Sigmoid colon (tissue), 3 donors: ENCODE measurements at regions not wholly inside any gene's neighbourhood (a gene's known extent, or its start where the extent isn't known, plus 50 kb on each side); places are given as distances from the start of the nearest gene placed in this dataset.

Experiments used
- POLR2A ChIP-seq, 2 donors: fragments of 450-650 bp; IDR thresholded peaks; one replicate each; pipeline ENCODE4 v1.6.1; 2016; ENCODE audit warnings: antibody characterized with exemption in 2 of 2, mild to moderate bottlenecking in 2 of 2, moderate library complexity in 2 of 2
- TF ChIP-seq, protein P1 (sequence below), 4 experiments: fragments of 450-650 bp in 3 of 4; fragments of 200-600 bp in 1 of 4; IDR thresholded peaks; one replicate each; pipeline ENCODE4 v1.5.1; 2016 to 2019; ENCODE audit warnings: antibody characterized with exemption in 4 of 4, mild to moderate bottlenecking in 3 of 4, moderate library complexity in 2 of 4

DNA sequence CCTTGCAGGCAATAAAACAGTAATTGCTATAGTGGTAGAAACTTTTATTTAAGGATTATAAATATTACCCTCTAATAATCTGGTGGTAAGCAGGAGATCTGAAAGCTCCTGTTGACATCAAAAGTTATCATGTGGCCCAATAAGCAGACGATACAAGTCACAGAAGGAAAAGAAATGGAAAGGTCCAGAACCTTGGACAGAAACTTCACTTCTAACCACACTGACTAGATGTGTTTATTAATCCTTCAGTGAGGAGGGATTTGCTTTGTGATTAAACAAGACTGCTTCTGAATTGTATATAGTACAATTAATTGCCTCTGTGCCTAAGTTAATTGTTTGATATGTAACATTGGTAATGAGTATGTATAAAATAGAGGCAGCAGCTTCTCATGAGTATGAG lies 652.7 kb upstream of the MIS18BP1 start:
- TF ChIP-seq POLR2A (IDR thresholded peaks at IDR 0.05), result no peak
- TF ChIP-seq, protein P1, sequence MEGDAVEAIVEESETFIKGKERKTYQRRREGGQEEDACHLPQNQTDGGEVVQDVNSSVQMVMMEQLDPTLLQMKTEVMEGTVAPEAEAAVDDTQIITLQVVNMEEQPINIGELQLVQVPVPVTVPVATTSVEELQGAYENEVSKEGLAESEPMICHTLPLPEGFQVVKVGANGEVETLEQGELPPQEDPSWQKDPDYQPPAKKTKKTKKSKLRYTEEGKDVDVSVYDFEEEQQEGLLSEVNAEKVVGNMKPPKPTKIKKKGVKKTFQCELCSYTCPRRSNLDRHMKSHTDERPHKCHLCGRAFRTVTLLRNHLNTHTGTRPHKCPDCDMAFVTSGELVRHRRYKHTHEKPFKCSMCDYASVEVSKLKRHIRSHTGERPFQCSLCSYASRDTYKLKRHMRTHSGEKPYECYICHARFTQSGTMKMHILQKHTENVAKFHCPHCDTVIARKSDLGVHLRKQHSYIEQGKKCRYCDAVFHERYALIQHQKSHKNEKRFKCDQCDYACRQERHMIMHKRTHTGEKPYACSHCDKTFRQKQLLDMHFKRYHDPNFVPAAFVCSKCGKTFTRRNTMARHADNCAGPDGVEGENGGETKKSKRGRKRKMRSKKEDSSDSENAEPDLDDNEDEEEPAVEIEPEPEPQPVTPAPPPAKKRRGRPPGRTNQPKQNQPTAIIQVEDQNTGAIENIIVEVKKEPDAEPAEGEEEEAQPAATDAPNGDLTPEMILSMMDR (IDR thresholded peaks at IDR 0.05), result no peak
